GM23338 (cell line): ENCODE measurements at regions not wholly inside any gene's neighbourhood (a gene's known extent, or its start where the extent isn't known, plus 50 kb on each side); places are given as distances from the start of the nearest gene placed in this dataset.

ENCODE experiments used
- ATAC-seq: fragments of 200-7000 bp; cut with Tn5 transposase; 3 replicates; pipeline ENCODE4 v1.9.1; 2020
- DNase-seq: peaks from one replicate; pipeline ENCODE4 v3.0.0-alpha.2; 2015; ENCODE audit warnings: low spot score
- H2AFZ ChIP-seq: fragments of 200-600 bp; sonication (generic); 2 replicates; pipeline ENCODE4 v1.8.0; 2016; ENCODE audit warnings: antibody characterized with exemption, mild to moderate bottlenecking, moderate library complexity
- H3F3A ChIP-seq: fragments of 200-600 bp; sonication (generic); replicated peaks from 2 replicates; pipeline ENCODE4 v1.8.0; 2017; ENCODE audit warnings: antibody characterized with exemption, mixed run types, low read depth
- H3K27ac ChIP-seq: fragments of 200-600 bp; sonication (generic); 2 replicates; pipeline ENCODE4 v1.6.1; 2016; ENCODE audit warnings: low read depth
- H3K27me3 ChIP-seq: fragments of 200-600 bp; sonication (generic); 2 replicates; pipeline ENCODE4 v1.8.0; 2016; ENCODE audit warnings: mild to moderate bottlenecking, mixed run types, moderate library complexity; ENCODE audit not compliant: insufficient read depth
- H3K36me3 ChIP-seq: fragments of 200-600 bp; sonication (generic); 2 replicates; pipeline ENCODE4 v1.8.0; 2016; ENCODE audit warnings: mild to moderate bottlenecking; ENCODE audit not compliant: insufficient read depth
- H3K4me1 ChIP-seq: fragments of 200-600 bp; sonication (generic); 2 replicates; pipeline ENCODE4 v1.8.0; 2016; ENCODE audit warnings: mild to moderate bottlenecking, moderate library complexity; ENCODE audit not compliant: insufficient read depth
- H3K4me2 ChIP-seq: fragments of 200-600 bp; sonication (generic); 2 replicates; pipeline ENCODE4 v1.7.1; 2017; ENCODE audit warnings: mixed run types
- H3K4me3 ChIP-seq: fragments of 200-600 bp; sonication (generic); 2 replicates; pipeline ENCODE4 v1.6.1; 2016; ENCODE audit warnings: mixed run types
- H3K79me2 ChIP-seq: fragments of 200-600 bp; sonication (generic); replicated peaks from 2 replicates; pipeline ENCODE4 v1.8.0; 2017; ENCODE audit warnings: mild to moderate bottlenecking; ENCODE audit not compliant: insufficient read depth
- H3K9me2 ChIP-seq: fragments of 200-600 bp; sonication (generic); 2 replicates; pipeline ENCODE4 v1.8.0; 2017; ENCODE audit not compliant: insufficient read depth
- H4K20me1 ChIP-seq: fragments of 200-600 bp; sonication (generic); replicated peaks from 2 replicates; pipeline ENCODE4 v1.8.0; 2017; ENCODE audit warnings: mild to moderate bottlenecking; ENCODE audit not compliant: insufficient read depth
- H3K27ac Mint-ChIP-seq: 2 replicates; pipeline ENCODE4 v1.8.0; 2020; ENCODE audit warnings: inconsistent platforms, mild to moderate bottlenecking, moderate library complexity, mixed read lengths
- H3K27me3 Mint-ChIP-seq: 3 replicates; pipeline ENCODE4 v1.8.0; 2022; ENCODE audit warnings: low read depth, mild to moderate bottlenecking, moderate library complexity, mixed read lengths, inconsistent platforms; ENCODE audit not compliant: insufficient read depth, poor library complexity
- H3K36me3 Mint-ChIP-seq: 3 replicates; pipeline ENCODE4 v1.8.0; 2021; ENCODE audit warnings: low read depth, mild to moderate bottlenecking, inconsistent platforms, moderate library complexity, mixed read lengths
- H3K4me1 Mint-ChIP-seq: 3 replicates; pipeline ENCODE4 v1.8.0; 2020; ENCODE audit warnings: mild to moderate bottlenecking, inconsistent platforms, mixed read lengths
- H3K4me3 Mint-ChIP-seq: 3 replicates; pipeline ENCODE4 v1.8.0; 2021; ENCODE audit warnings: moderate library complexity, mild to moderate bottlenecking, inconsistent platforms, mixed read lengths
- H3K9me3 Mint-ChIP-seq: 3 replicates; pipeline ENCODE4 v1.8.0; 2020; ENCODE audit warnings: moderate library complexity, mild to moderate bottlenecking, inconsistent platforms, mixed read lengths
- CREB1 ChIP-seq: fragments of 250-450 bp; sonication (Bioruptor Pico); IDR thresholded peaks from 2 replicates; pipeline ENCODE4 v1.5.0; 2020; ENCODE audit warnings: low read depth, mild to moderate bottlenecking, moderate library complexity
- ETS1 ChIP-seq: IDR thresholded peaks from 2 replicates; pipeline ENCODE4 v1.6.1; 2016; ENCODE audit warnings: antibody characterized with exemption
- EZH2 ChIP-seq: fragments of 200-600 bp; sonication (generic); IDR thresholded peaks from one replicate; pipeline ENCODE4 v1.8.0; 2017; ENCODE audit warnings: antibody characterized with exemption, mild to moderate bottlenecking, low read depth; ENCODE audit not compliant: unreplicated experiment
- EZH2phosphoT487 ChIP-seq: fragments of 200-600 bp; sonication (generic); IDR thresholded peaks from one replicate; pipeline ENCODE4 v1.8.1; 2018; ENCODE audit warnings: antibody characterized with exemption; ENCODE audit not compliant: unreplicated experiment
- JUNB ChIP-seq: IDR thresholded peaks from one replicate; pipeline ENCODE4 v1.6.1; 2016; ENCODE audit warnings: antibody characterized with exemption; ENCODE audit not compliant: unreplicated experiment
- NANOG ChIP-seq: IDR thresholded peaks from 2 replicates; pipeline ENCODE4 v1.6.1; 2016; ENCODE audit warnings: antibody characterized with exemption, borderline replicate concordance
- POLR2AphosphoS5 ChIP-seq: IDR thresholded peaks from 2 replicates; pipeline ENCODE4 v1.6.1; 2016; ENCODE audit warnings: antibody characterized with exemption, low read depth
- REST ChIP-seq: IDR thresholded peaks from one replicate; pipeline ENCODE4 v1.6.1; 2018; ENCODE audit warnings: antibody characterized with exemption; ENCODE audit not compliant: unreplicated experiment
- STAT1 ChIP-seq: IDR thresholded peaks from one replicate; pipeline ENCODE4 v1.6.1; 2016; ENCODE audit warnings: antibody characterized with exemption; ENCODE audit not compliant: unreplicated experiment
- ZNF114 ChIP-seq: fragments of 250-450 bp; sonication (Bioruptor Pico); IDR thresholded peaks from 2 replicates; pipeline ENCODE4 v1.5.0; 2020; ENCODE audit warnings: mild to moderate bottlenecking, moderate library complexity
- ZNF331 ChIP-seq: fragments of 250-450 bp; sonication (Bioruptor Pico); IDR thresholded peaks from 2 replicates; pipeline ENCODE4 v1.5.0; 2020; ENCODE audit warnings: low read depth, mild to moderate bottlenecking, moderate library complexity

- Histone ChIP-seq H3F3A (no peaks in the 10 kb centered on the region), H3K4me3 (no peak overlapping the region), H3K4me1 (peaks cover 6% of the 10 kb centered on the region), H3K36me3 (no peaks in the 10 kb centered on the region), H3K27ac (no peak overlapping the region), H3K9me2 (no peaks in the 10 kb centered on the region), H2AFZ (no peak overlapping the region), H3K79me2 (no peaks in the 10 kb centered on the region), H3K4me2 (no peak overlapping the region), H4K20me1 (no peaks in the 10 kb centered on the region), H3K27me3 (no peaks in the 10 kb centered on the region)
- H3K27me3 Mint-ChIP-seq, result peaks cover 1% of the 10 kb centered on the region
- peaks cover 7% of the 10 kb centered on the region for H3K9me3 Mint-ChIP-seq
- TF ChIP-seq POLR2AphosphoS5 (no peak), EZH2 (no peak), REST (no peak)
- no peaks in the 10 kb centered on the region for H3K36me3 Mint-ChIP-seq
- ATAC-seq, result no peak
- DNase-seq, result no peak
- no peak overlapping the region for H3K4me3 Mint-ChIP-seq
- H3K27ac Mint-ChIP-seq, result no peak overlapping the region
- peaks cover 16% of the 10 kb centered on the region for H3K4me1 Mint-ChIP-seq
Observed at GRCh38 chr12:33052141-33053051, 155.8 kb upstream of the PKP2 start.

DNA sequence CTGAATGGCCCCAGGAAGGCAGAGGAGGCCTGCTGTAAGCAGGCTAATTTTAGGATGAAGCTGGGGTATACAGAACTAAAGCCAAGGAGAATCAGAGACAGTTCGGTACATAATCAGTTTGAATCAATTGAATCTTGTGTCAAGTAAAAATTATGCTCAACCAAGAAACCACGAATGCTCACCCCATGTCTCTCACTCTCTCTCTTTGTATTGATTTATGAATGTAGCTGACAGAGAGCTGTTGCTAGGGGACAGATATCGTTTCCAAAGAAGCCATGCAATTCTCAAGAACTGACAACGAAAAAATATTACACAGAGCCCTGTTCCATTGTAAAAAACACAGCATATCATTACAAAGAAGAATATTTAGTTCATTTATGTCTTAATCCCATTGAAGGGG lies 151.1 kb upstream of the PKP2 start:
- H3K36me3 Mint-ChIP-seq, result no peaks in the 10 kb centered on the region
- no peak overlapping the region for H3K4me2 ChIP-seq
- no peaks in the 10 kb centered on the region for H3F3A ChIP-seq
- H3K27me3 ChIP-seq, result no peaks in the 10 kb centered on the region
- no peaks in the 10 kb centered on the region for H3K36me3 ChIP-seq
- no peak overlapping the region for H3K27ac ChIP-seq
- peaks cover 1% of the 10 kb centered on the region for H3K27me3 Mint-ChIP-seq
- no peaks in the 10 kb centered on the region for H3K4me1 ChIP-seq
- no peak overlapping the region for H3K4me3 Mint-ChIP-seq
- H4K20me1 ChIP-seq, result no peaks in the 10 kb centered on the region
- no peak overlapping the region for H3K4me3 ChIP-seq
- DNase-seq (no peak), ATAC-seq (no peak)
- no peak overlapping the region for H2AFZ ChIP-seq
- no peaks in the 10 kb centered on the region for H3K9me2 ChIP-seq
- H3K79me2 ChIP-seq, result no peaks in the 10 kb centered on the region
- no peak overlapping the region for H3K27ac Mint-ChIP-seq
- no peaks in the 10 kb centered on the region for H3K4me1 Mint-ChIP-seq
- TF ChIP-seq STAT1, result no peak
- TF ChIP-seq NANOG, result no peak
- no peak for TF ChIP-seq EZH2phosphoT487
- TF ChIP-seq ZNF331 (CRISPR knock-in tag), result no peak
- TF ChIP-seq REST, result no peak
- no peak for TF ChIP-seq EZH2
- TF ChIP-seq POLR2AphosphoS5, result no peak
- no peak for TF ChIP-seq CREB1 (CRISPR knock-in tag)
- TF ChIP-seq ZNF114, result no peak
- TF ChIP-seq ETS1, result no peak
- no peak for TF ChIP-seq JUNB
- no peaks in the 10 kb centered on the region for H3K9me3 Mint-ChIP-seq
